ENCODE measurements at regions not wholly inside any gene's neighbourhood (a gene's known extent, or its start where the extent isn't known, plus 50 kb on each side); places are given as distances from the start of the nearest gene placed in this dataset.
"Not testable (repeated sequence)": the region's sequence is repeated elsewhere in the genome, so short reads cannot be mapped to it uniquely, and the experiment has no call there.

- Histone ChIP-seq H3K4me3 (ENCODE audit: low read depth, low read length) (no peak overlapping the region), H3K9ac (ENCODE audit: low read length) (no peak overlapping the region), H3K9me3 (ENCODE audit: control insufficient read depth, insufficient read depth, low read depth, low read length) (no peaks in the 10 kb centered on the region), H3K27me3 (ENCODE audit: control insufficient read depth, insufficient read depth, low read length) (no peaks in the 10 kb centered on the region), H3K36me3 (ENCODE audit: control insufficient read depth, insufficient read depth, low read length) (no peaks in the 10 kb centered on the region), H3K4me1 (ENCODE audit: control insufficient read depth, insufficient read depth, low read length) (no peaks in the 10 kb centered on the region), H3K27ac (ENCODE audit: low read depth, low read length) (no peak overlapping the region)
Observed at GRCh38 chr2:11877764-11878163, 131.3 kb downstream of the LPIN1 start.

- not testable (repeated sequence) for H3K9ac ChIP-seq (ENCODE audit: low read length); H3K36me3 ChIP-seq (ENCODE audit: control insufficient read depth, insufficient read depth, low read length); H3K27ac ChIP-seq (ENCODE audit: low read depth, low read length); H3K4me3 ChIP-seq (ENCODE audit: low read depth, low read length); H3K4me1 ChIP-seq (ENCODE audit: control insufficient read depth, insufficient read depth, low read length); H3K27me3 ChIP-seq (ENCODE audit: control insufficient read depth, insufficient read depth, low read length)
- H3K9me3 ChIP-seq (ENCODE audit: control insufficient read depth, insufficient read depth, low read depth, low read length), result peaks cover 11% of the 10 kb centered on the region
Observed at GRCh38 chr2:11885253-11885652, 138.8 kb downstream of the LPIN1 start.

GRCh38 chr2:11886899-11887298 is 140.5 kb downstream of the LPIN1 start:
- not testable (repeated sequence) for H3K4me1 ChIP-seq (ENCODE audit: control insufficient read depth, insufficient read depth, low read length); H3K36me3 ChIP-seq (ENCODE audit: control insufficient read depth, insufficient read depth, low read length); H3K9ac ChIP-seq (ENCODE audit: low read length); H3K27ac ChIP-seq (ENCODE audit: low read depth, low read length); H3K27me3 ChIP-seq (ENCODE audit: control insufficient read depth, insufficient read depth, low read length); H3K4me3 ChIP-seq (ENCODE audit: low read depth, low read length)
- peaks cover 11% of the 10 kb centered on the region for H3K9me3 ChIP-seq (ENCODE audit: control insufficient read depth, insufficient read depth, low read depth, low read length)

- no peak overlapping the region for H3K4me3 ChIP-seq (ENCODE audit: low read depth, low read length)
- H3K36me3 ChIP-seq (ENCODE audit: control insufficient read depth, insufficient read depth, low read length), result no peaks in the 10 kb centered on the region
- no peaks in the 10 kb centered on the region for H3K27me3 ChIP-seq (ENCODE audit: control insufficient read depth, insufficient read depth, low read length)
- H3K9me3 ChIP-seq (ENCODE audit: control insufficient read depth, insufficient read depth, low read depth, low read length), result peaks cover 11% of the 10 kb centered on the region
- H3K4me1 ChIP-seq (ENCODE audit: control insufficient read depth, insufficient read depth, low read length), result no peaks in the 10 kb centered on the region
- no peak overlapping the region for H3K27ac ChIP-seq (ENCODE audit: low read depth, low read length)
- H3K9ac ChIP-seq (ENCODE audit: low read length), result no peak overlapping the region
Observed at GRCh38 chr2:11889101-11889850, 142.8 kb downstream of the LPIN1 start.

GRCh38 chr2:11889854-11890253 is 143.4 kb downstream of the LPIN1 start:
- Histone ChIP-seq H3K9me3 (ENCODE audit: control insufficient read depth, insufficient read depth, low read depth, low read length) (peaks cover 11% of the 10 kb centered on the region), H3K27ac (ENCODE audit: low read depth, low read length) (no peak overlapping the region), H3K4me1 (ENCODE audit: control insufficient read depth, insufficient read depth, low read length) (no peaks in the 10 kb centered on the region), H3K27me3 (ENCODE audit: control insufficient read depth, insufficient read depth, low read length) (no peaks in the 10 kb centered on the region), H3K9ac (ENCODE audit: low read length) (no peak overlapping the region), H3K36me3 (ENCODE audit: control insufficient read depth, insufficient read depth, low read length) (no peaks in the 10 kb centered on the region), H3K4me3 (ENCODE audit: low read depth, low read length) (no peak overlapping the region)

GRCh38 chr2:11891028-11891427 is 144.6 kb downstream of the LPIN1 start:
- no peak overlapping the region for H3K27ac ChIP-seq (ENCODE audit: low read depth, low read length)
- H3K4me3 ChIP-seq (ENCODE audit: low read depth, low read length), result no peak overlapping the region
- H3K4me1 ChIP-seq (ENCODE audit: control insufficient read depth, insufficient read depth, low read length), result peaks cover under 1% of the 10 kb centered on the region; the same call in 1 of the 2 replicates
- no peak overlapping the region for H3K9ac ChIP-seq (ENCODE audit: low read length)
- no peaks in the 10 kb centered on the region for H3K27me3 ChIP-seq (ENCODE audit: control insufficient read depth, insufficient read depth, low read length)
- H3K36me3 ChIP-seq (ENCODE audit: control insufficient read depth, insufficient read depth, low read length), result no peaks in the 10 kb centered on the region
- peaks cover 11% of the 10 kb centered on the region for H3K9me3 ChIP-seq (ENCODE audit: control insufficient read depth, insufficient read depth, low read depth, low read length)

- Histone ChIP-seq H3K27me3 (ENCODE audit: control insufficient read depth, insufficient read depth, low read length) (no peaks in the 10 kb centered on the region), H3K9me3 (ENCODE audit: control insufficient read depth, insufficient read depth, low read depth, low read length) (peaks cover 10% of the 10 kb centered on the region), H3K36me3 (ENCODE audit: control insufficient read depth, insufficient read depth, low read length) (no peaks in the 10 kb centered on the region), H3K27ac (ENCODE audit: low read depth, low read length) (no peak overlapping the region), H3K9ac (ENCODE audit: low read length) (no peak overlapping the region), H3K4me3 (ENCODE audit: low read depth, low read length) (no peak overlapping the region), H3K4me1 (ENCODE audit: control insufficient read depth, insufficient read depth, low read length) (peaks cover 8% of the 10 kb centered on the region)
Observed at GRCh38 chr2:11891671-11892440, 145.4 kb downstream of the LPIN1 start.

GRCh38 chr2:11896386-11896785 is 150.0 kb downstream of the LPIN1 start:
- H3K27ac ChIP-seq (ENCODE audit: low read depth, low read length), result no peak overlapping the region
- peaks cover 8% of the 10 kb centered on the region for H3K4me1 ChIP-seq (ENCODE audit: control insufficient read depth, insufficient read depth, low read length)
- H3K9me3 ChIP-seq (ENCODE audit: control insufficient read depth, insufficient read depth, low read depth, low read length), result no peaks in the 10 kb centered on the region
- H3K4me3 ChIP-seq (ENCODE audit: low read depth, low read length), result no peak overlapping the region
- no peaks in the 10 kb centered on the region for H3K27me3 ChIP-seq (ENCODE audit: control insufficient read depth, insufficient read depth, low read length)
- no peaks in the 10 kb centered on the region for H3K36me3 ChIP-seq (ENCODE audit: control insufficient read depth, insufficient read depth, low read length)
- H3K9ac ChIP-seq (ENCODE audit: low read length), result no peak overlapping the region

- Histone ChIP-seq H3K27me3 (ENCODE audit: control insufficient read depth, insufficient read depth, low read length) (no peaks in the 10 kb centered on the region), H3K4me3 (ENCODE audit: low read depth, low read length) (no peak overlapping the region), H3K9me3 (ENCODE audit: control insufficient read depth, insufficient read depth, low read depth, low read length) (no peaks in the 10 kb centered on the region), H3K4me1 (ENCODE audit: control insufficient read depth, insufficient read depth, low read length) (peaks cover 8% of the 10 kb centered on the region), H3K36me3 (ENCODE audit: control insufficient read depth, insufficient read depth, low read length) (no peaks in the 10 kb centered on the region), H3K27ac (ENCODE audit: low read depth, low read length) (no peak overlapping the region), H3K9ac (ENCODE audit: low read length) (no peak overlapping the region)
Observed at GRCh38 chr2:11898576-11898975, 152.1 kb downstream of the LPIN1 start.

- Histone ChIP-seq H3K27ac (ENCODE audit: low read depth, low read length) (no peak overlapping the region), H3K4me1 (ENCODE audit: control insufficient read depth, insufficient read depth, low read length) (peaks cover 8% of the 10 kb centered on the region), H3K36me3 (ENCODE audit: control insufficient read depth, insufficient read depth, low read length) (no peaks in the 10 kb centered on the region)
Observed at GRCh38 chr2:11899264-11899818, 152.9 kb downstream of the LPIN1 start.

GRCh38 chr2:11900891-11901290 is 154.5 kb downstream of the LPIN1 start:
- not testable (repeated sequence) for H3K9me3 ChIP-seq (ENCODE audit: control insufficient read depth, insufficient read depth, low read depth, low read length); H3K4me1 ChIP-seq (ENCODE audit: control insufficient read depth, insufficient read depth, low read length); H3K9ac ChIP-seq (ENCODE audit: low read length); H3K36me3 ChIP-seq (ENCODE audit: control insufficient read depth, insufficient read depth, low read length); H3K27me3 ChIP-seq (ENCODE audit: control insufficient read depth, insufficient read depth, low read length); H3K27ac ChIP-seq (ENCODE audit: low read depth, low read length); H3K4me3 ChIP-seq (ENCODE audit: low read depth, low read length)

More at GRCh38 chr2:11899264-11899818, 152.9 kb downstream of the LPIN1 start:
- no peaks in the 10 kb centered on the region for H3K9me3 ChIP-seq (ENCODE audit: control insufficient read depth, insufficient read depth, low read depth, low read length)
- H3K4me3 ChIP-seq (ENCODE audit: low read depth, low read length), result no peak overlapping the region
- H3K9ac ChIP-seq (ENCODE audit: low read length), result no peak overlapping the region
- H3K27me3 ChIP-seq (ENCODE audit: control insufficient read depth, insufficient read depth, low read length), result no peaks in the 10 kb centered on the region
